Left lung (tissue), 4 donors: ENCODE measurements at regions not wholly inside any gene's neighbourhood (a gene's known extent, or its start where the extent isn't known, plus 50 kb on each side); places are given as distances from the start of the nearest gene placed in this dataset.

Source experiments
- ATAC-seq: fragments of 200-7000 bp; cut with Tn5 transposase; one replicate; pipeline ENCODE4 v1.9.1; 2020; ENCODE audit warnings: moderate library complexity
- DNase-seq, 4 donors: peaks; one replicate each; pipeline ENCODE4 v3.0.0-alpha.2; 2013 to 2020
- H3K27ac ChIP-seq, 2 donors: fragments of 200-600 bp; sonication (generic) in 1 of 2; one replicate each; pipeline versions ENCODE4 v1.5.0 to v1.8.0; 2020 to 2021
- H3K27me3 ChIP-seq, 2 donors: fragments of 200-600 bp; sonication (generic) in 1 of 2; one replicate each; pipeline versions ENCODE4 v1.5.0 to v1.8.0; 2020 to 2021
- H3K36me3 ChIP-seq, 2 donors: fragments of 200-600 bp; sonication (generic) in 1 of 2; one replicate each; pipeline versions ENCODE4 v1.5.0 to v1.8.0; 2020 to 2021
- H3K4me1 ChIP-seq, 2 donors: fragments of 200-600 bp; one replicate each; pipeline ENCODE4 v1.8.0; 2021
- H3K4me3 ChIP-seq, 2 donors: fragments of 200-600 bp; sonication (generic) in 1 of 2; one replicate each; pipeline versions ENCODE4 v1.5.0 to v1.8.0; 2020 to 2021; ENCODE audit warnings: mild to moderate bottlenecking in 1 of 2
- H3K9me3 ChIP-seq, 2 donors: fragments of 200-600 bp; sonication (generic) in 1 of 2; one replicate each; pipeline versions ENCODE4 v1.5.0 to v1.8.0; 2020 to 2021
- intact Hi-C, 2 donors: fragments of 100-400 bp; cut with DNase I; formaldehyde crosslinking; loops; one replicate each; pipeline versions ENCODE4 v1.11.2 to v1.14.2; 2022
- TF ChIP-seq, protein P1 (sequence below), 2 donors: fragments of 200-600 bp; sonication (generic) in 1 of 2; IDR thresholded peaks; one replicate each; pipeline versions ENCODE4 v1.5.0 to v1.8.0; 2021; ENCODE audit warnings: antibody characterized with exemption in 2 of 2
- donor health status: DM: no; HTN: yes; CAD: no.
- donor health status: DM: no; HTN: no; CAD: no.

DNA sequence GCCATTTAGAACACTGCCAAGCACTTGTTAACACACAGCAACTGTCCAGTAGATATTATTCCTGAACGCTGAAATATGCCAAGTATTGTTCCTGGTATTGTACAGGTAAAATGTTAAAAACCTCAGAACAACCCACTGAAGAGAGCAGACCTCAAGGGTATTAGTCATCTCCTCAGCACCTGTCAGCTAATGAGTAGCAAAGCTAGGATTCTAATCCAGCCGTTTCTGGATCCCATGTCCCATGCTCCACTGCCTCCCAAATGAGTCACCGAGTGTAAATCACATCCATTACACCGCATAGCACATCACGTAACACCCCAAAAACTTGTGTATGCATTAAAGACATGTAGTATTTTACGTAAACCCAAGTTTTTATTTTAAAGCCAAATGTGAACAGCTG is 705.4 kb upstream of the TENM4 start:
- ATAC-seq = peak; percentile 76
- DNase-seq = no peak
- no peaks in the 10 kb centered on the region for H3K4me1 ChIP-seq
- H3K36me3 ChIP-seq = no peaks in the 10 kb centered on the region
- no peaks in the 10 kb centered on the region for H3K27me3 ChIP-seq
- TF ChIP-seq, protein P1, sequence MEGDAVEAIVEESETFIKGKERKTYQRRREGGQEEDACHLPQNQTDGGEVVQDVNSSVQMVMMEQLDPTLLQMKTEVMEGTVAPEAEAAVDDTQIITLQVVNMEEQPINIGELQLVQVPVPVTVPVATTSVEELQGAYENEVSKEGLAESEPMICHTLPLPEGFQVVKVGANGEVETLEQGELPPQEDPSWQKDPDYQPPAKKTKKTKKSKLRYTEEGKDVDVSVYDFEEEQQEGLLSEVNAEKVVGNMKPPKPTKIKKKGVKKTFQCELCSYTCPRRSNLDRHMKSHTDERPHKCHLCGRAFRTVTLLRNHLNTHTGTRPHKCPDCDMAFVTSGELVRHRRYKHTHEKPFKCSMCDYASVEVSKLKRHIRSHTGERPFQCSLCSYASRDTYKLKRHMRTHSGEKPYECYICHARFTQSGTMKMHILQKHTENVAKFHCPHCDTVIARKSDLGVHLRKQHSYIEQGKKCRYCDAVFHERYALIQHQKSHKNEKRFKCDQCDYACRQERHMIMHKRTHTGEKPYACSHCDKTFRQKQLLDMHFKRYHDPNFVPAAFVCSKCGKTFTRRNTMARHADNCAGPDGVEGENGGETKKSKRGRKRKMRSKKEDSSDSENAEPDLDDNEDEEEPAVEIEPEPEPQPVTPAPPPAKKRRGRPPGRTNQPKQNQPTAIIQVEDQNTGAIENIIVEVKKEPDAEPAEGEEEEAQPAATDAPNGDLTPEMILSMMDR (IDR thresholded peaks at IDR 0.05) = no peak
- intact Hi-C loops = no loop called here
- no peak overlapping the region for H3K27ac ChIP-seq
- no peak overlapping the region for H3K4me3 ChIP-seq
- no peaks in the 10 kb centered on the region for H3K9me3 ChIP-seq

DNA sequence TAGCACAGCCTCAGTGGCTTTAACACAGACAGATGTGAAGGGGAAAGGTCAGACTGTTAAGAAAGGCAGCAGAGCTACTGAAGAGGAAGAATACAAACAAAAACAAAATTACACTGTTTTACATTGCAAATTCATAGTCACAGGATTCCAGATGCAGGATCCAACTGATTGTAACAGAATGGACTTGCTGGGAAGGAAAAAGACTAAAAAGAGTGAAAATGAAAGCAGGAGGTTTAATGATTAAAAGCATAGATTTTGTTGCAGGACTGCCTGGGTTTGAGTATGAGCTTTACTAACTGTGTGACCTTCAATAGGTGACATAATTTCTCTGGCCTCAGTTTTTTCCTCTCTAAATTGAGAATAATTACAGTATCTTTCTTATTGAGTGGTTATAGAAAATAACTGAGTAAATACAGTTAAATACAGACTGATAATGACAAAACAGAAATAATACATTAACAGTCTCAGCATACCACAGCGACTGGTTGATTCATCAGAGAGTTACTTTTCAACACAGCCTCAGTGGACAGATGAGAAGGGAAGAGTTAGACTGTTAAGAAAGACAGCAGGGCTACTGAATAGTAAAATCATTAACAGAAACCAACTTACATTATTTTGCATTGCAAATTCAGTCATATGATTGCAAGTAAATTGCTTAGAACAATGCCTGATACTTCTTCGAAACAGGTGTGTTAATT is 704.2 kb upstream of the TENM4 start:
- Histone ChIP-seq H3K9me3 (no peaks in the 10 kb centered on the region), H3K36me3 (no peaks in the 10 kb centered on the region), H3K4me1 (no peaks in the 10 kb centered on the region), H3K27me3 (no peaks in the 10 kb centered on the region), H3K4me3 (no peak overlapping the region), H3K27ac (no peak overlapping the region)
- DNase-seq = no peak
- no peak for ATAC-seq
- TF ChIP-seq, protein P1 (IDR thresholded peaks at IDR 0.05) = no peak
- intact Hi-C loops = no loop called here

DNA sequence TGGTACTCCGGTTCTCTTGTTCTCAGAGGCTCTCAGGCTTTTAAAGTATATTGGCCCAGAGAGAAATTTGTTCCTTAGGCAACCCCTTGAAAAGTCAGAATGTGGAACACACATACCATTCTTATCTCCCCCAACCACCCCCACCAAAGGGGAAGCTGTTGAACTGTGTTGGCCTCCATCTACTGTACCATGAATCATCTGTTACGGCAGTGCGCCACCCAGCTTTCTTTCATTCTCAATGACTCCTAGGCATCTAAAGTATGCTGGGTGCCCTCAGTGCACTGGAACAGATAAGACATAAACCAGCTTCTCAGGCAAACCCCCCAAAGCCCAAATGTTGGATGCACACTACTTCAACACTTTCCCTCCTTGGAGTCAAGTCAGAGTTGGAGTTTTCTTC is 696.2 kb upstream of the TENM4 start:
- TF ChIP-seq, protein P1 (IDR thresholded peaks at IDR 0.05) = no peak
- no peaks in the 10 kb centered on the region for H3K27me3 ChIP-seq
- H3K36me3 ChIP-seq = no peaks in the 10 kb centered on the region
- H3K4me3 ChIP-seq = no peak overlapping the region
- intact Hi-C loops = no loop called here
- H3K9me3 ChIP-seq = peaks cover 0 to 2% of the 10 kb centered on the region in 2 donors
- ATAC-seq = peak; percentile 63
- DNase-seq = no peak
- H3K27ac ChIP-seq = no peak overlapping the region
- H3K4me1 ChIP-seq = no peaks in the 10 kb centered on the region

DNA sequence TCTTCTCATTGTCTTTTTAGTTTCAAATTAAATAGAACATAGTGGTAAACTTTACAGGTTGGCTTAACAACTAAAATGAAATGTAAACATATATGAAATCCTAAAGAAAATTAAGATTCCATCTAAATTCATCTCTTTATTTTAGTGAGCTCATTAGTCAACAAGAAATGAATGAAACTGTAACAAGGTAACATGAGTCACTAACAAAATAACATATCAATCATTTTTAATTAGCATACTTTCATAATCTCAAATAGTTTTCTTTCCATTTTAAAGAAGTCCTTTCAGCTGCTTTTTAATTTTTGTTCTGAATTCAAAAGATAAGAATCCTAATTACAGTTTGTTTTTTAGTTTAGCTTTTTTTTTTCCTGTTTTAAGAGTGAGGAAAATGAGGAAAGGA is 688.6 kb upstream of the TENM4 start:
- intact Hi-C loops = no loop called here
- TF ChIP-seq, protein P1 (IDR thresholded peaks at IDR 0.05) = no peak

DNA sequence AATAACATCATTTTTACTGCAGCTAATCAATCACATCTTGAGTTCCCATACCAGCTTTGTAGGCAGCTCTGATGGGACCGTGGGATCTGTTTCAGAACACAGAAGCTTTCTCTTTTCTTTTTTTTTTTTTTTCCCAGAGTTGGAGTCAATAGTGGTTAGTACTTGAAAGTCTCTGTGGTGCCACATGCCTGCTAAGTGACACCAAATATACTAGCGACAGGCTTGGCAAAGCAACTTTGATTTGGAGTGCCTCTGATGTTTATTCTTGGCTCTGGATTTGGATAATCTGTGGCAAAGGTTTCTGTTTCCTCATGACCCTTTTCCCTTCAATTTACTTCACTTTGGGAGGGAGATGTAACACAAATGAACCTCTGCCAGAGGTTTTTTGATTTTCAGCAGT is 681.4 kb upstream of the TENM4 start:
- H3K27ac ChIP-seq = no peak overlapping the region
- H3K4me3 ChIP-seq = no peak overlapping the region
- H3K9me3 ChIP-seq = peaks cover 0 to 3% of the 10 kb centered on the region in 2 donors

More for the DNA sequence above, 688.6 kb upstream of the TENM4 start:
- ATAC-seq = no peak
- no peak overlapping the region for H3K27ac ChIP-seq
- DNase-seq = no peak
- no peaks in the 10 kb centered on the region for H3K27me3 ChIP-seq
- no peaks in the 10 kb centered on the region for H3K4me1 ChIP-seq
- peaks cover 0 to 2% of the 10 kb centered on the region in 2 donors for H3K9me3 ChIP-seq
- H3K4me3 ChIP-seq = no peak overlapping the region
- no peaks in the 10 kb centered on the region for H3K36me3 ChIP-seq

More for the DNA sequence above, 681.4 kb upstream of the TENM4 start:
- Histone ChIP-seq H3K36me3 (no peaks in the 10 kb centered on the region), H3K27me3 (no peaks in the 10 kb centered on the region), H3K4me1 (no peaks in the 10 kb centered on the region)
- DNase-seq (peak in 1 of 4 donors; percentile 6), ATAC-seq (peak; percentile 55)
- intact Hi-C loops = no loop called here
- TF ChIP-seq, protein P1 (IDR thresholded peaks at IDR 0.05) = no peak
